Sigmoid colon (tissue), 6 donors: ENCODE measurements at regions not wholly inside any gene's neighbourhood (a gene's known extent, or its start where the extent isn't known, plus 50 kb on each side); places are given as distances from the start of the nearest gene placed in this dataset.
"Not testable (repeated sequence)": the region's sequence is repeated elsewhere in the genome, so short reads cannot be mapped to it uniquely, and the experiment has no call there.

Source experiments
- DNase-seq: peaks from one replicate; pipeline ENCODE4 v3.0.0-alpha.2; 2019
- H3K27ac ChIP-seq, 4 donors: fragments of 200-600 bp; sonication (generic); one replicate each; pipeline ENCODE4 v1.5.1; 2016 to 2019; ENCODE audit warnings: mild to moderate bottlenecking in 1 of 4
- H3K27me3 ChIP-seq, 3 donors: fragments of 200-600 bp; sonication (generic); one replicate each; pipeline ENCODE4 v1.5.1; 2019; ENCODE audit warnings: mild to moderate bottlenecking in 1 of 3
- H3K36me3 ChIP-seq, 4 donors: fragments of 200-600 bp; sonication (generic); one replicate each; pipeline ENCODE4 v1.5.1; 2016 to 2019
- H3K4me1 ChIP-seq, 4 donors: fragments of 200-600 bp; sonication (generic); one replicate each; pipeline ENCODE4 v1.5.1; 2017 to 2019
- H3K4me3 ChIP-seq, 4 donors: fragments of 200-600 bp; sonication (generic); one replicate each; pipeline ENCODE4 v1.5.1; 2017 to 2019; ENCODE audit warnings: mild to moderate bottlenecking in 2 of 4, moderate library complexity in 1 of 4
- H3K9me3 ChIP-seq, 4 donors: fragments of 200-600 bp in 3 of 4; sonication (generic) in 3 of 4; one replicate each; pipeline versions ENCODE4 v1.5.1 to v1.6.1; 2013 to 2019
- EP300 ChIP-seq, 4 donors: sonication (generic); formaldehyde crosslinking; IDR thresholded peaks; one replicate each; pipeline ENCODE4 v1.6.1; 2017; ENCODE audit warnings: antibody characterized with exemption in 4 of 4
- POLR2A ChIP-seq, 2 donors: fragments of 450-650 bp; IDR thresholded peaks; one replicate each; pipeline ENCODE4 v1.6.1; 2016; ENCODE audit warnings: antibody characterized with exemption in 2 of 2, mild to moderate bottlenecking in 2 of 2, moderate library complexity in 2 of 2
- POLR2AphosphoS5 ChIP-seq, 4 donors: sonication (generic); formaldehyde crosslinking; IDR thresholded peaks; one replicate each; pipeline ENCODE4 v1.6.1; 2017; ENCODE audit warnings: antibody characterized with exemption in 4 of 4
- WGBS, 2 donors: extraction: QIAGEN DNeasy Blood & Tissue Kit; methylation state at CpG; one replicate each; pipeline ENCODE4 v1.1.7; 2013; 5-methylcytosine and 5-hydroxymethylcytosine counted together
- intact Hi-C: fragments of 100-400 bp; cut with DNase I; formaldehyde crosslinking; loops from one replicate; pipeline ENCODE4 v1.15.1; 2023
- TF ChIP-seq, protein P1 (sequence below), 4 experiments: fragments of 450-650 bp in 3 of 4; fragments of 200-600 bp in 1 of 4; IDR thresholded peaks; one replicate each; pipeline ENCODE4 v1.5.1; 2016 to 2019; ENCODE audit warnings: antibody characterized with exemption in 4 of 4, mild to moderate bottlenecking in 3 of 4, moderate library complexity in 2 of 4
- donor health status: healthy with polysubstance abuse.
- donor health status: healthy.

DNA sequence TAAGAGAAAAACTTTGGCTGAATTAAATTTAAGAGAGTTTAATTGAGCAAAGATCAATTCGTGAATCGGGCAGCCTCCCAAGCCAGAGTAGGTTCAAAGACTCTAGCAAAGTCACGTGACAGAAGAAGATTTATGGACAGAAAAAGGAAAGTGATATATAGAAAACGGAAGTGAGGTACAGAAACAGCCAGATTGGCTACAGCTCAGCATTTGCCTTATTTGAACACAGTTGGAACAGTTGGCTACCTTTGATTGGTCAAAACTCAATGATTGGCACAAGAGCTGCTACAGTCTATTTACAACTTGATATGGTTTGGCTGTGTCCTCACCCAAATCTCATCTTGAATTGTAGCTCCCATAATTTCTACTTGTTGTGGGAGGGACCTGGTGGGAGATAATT is 102.6 kb downstream of the PLG start:
- intact Hi-C loops: no loop called here
- DNase-seq: no peak
- Histone ChIP-seq H3K27ac (no peak overlapping the region), H3K4me3 (no peak overlapping the region), H3K27me3 (peaks cover 0 to 4% (median 0%) of the 10 kb centered on the region in 3 donors), H3K36me3 (no peaks in the 10 kb centered on the region), H3K4me1 (no peaks in the 10 kb centered on the region), H3K9me3 (no peaks in the 10 kb centered on the region)
- TF ChIP-seq POLR2A (IDR thresholded peaks at IDR 0.05) (no peak), EP300 (IDR thresholded peaks at IDR 0.05) (no peak), POLR2AphosphoS5 (IDR thresholded peaks at IDR 0.05) (no peak)
- TF ChIP-seq, protein P1, sequence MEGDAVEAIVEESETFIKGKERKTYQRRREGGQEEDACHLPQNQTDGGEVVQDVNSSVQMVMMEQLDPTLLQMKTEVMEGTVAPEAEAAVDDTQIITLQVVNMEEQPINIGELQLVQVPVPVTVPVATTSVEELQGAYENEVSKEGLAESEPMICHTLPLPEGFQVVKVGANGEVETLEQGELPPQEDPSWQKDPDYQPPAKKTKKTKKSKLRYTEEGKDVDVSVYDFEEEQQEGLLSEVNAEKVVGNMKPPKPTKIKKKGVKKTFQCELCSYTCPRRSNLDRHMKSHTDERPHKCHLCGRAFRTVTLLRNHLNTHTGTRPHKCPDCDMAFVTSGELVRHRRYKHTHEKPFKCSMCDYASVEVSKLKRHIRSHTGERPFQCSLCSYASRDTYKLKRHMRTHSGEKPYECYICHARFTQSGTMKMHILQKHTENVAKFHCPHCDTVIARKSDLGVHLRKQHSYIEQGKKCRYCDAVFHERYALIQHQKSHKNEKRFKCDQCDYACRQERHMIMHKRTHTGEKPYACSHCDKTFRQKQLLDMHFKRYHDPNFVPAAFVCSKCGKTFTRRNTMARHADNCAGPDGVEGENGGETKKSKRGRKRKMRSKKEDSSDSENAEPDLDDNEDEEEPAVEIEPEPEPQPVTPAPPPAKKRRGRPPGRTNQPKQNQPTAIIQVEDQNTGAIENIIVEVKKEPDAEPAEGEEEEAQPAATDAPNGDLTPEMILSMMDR (IDR thresholded peaks at IDR 0.05): no peak
- WGBS, 2 donors: 72 to 77% methylated on average over 4 of the region's 4 CpGs

DNA sequence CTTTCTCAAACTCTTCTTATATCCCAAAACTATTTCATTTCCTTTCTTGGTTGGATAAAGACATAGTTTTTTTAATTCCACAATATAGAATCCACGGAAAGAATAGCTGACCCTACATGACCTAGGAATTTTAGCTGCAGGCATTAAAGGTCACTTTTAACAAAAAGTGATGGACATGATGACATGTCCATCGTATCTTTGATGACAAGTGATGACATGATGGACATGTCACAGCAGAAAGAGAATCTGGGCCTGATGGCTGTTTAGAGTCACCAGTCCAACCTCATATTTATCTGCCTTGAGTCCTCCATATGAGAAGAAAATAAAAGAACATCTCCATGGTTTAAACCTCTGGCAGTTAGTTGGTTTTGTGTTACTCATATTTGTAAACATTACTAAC is 106.2 kb downstream of the PLG start:
- 80 to 88% methylated on average over 2 of the region's 2 CpGs for WGBS, 2 donors
- TF ChIP-seq, protein P1 (IDR thresholded peaks at IDR 0.05): no peak
- TF ChIP-seq POLR2AphosphoS5 (IDR thresholded peaks at IDR 0.05) (no peak), EP300 (IDR thresholded peaks at IDR 0.05) (no peak), POLR2A (IDR thresholded peaks at IDR 0.05) (no peak)
- Histone ChIP-seq H3K4me1 (no peaks in the 10 kb centered on the region), H3K36me3 (no peaks in the 10 kb centered on the region), H3K9me3 (no peaks in the 10 kb centered on the region), H3K27me3 (peaks cover 0 to 4% (median 0%) of the 10 kb centered on the region in 3 donors), H3K4me3 (no peak overlapping the region), H3K27ac (no peak overlapping the region)
- intact Hi-C loops: no loop called here
- DNase-seq: no peak

DNA sequence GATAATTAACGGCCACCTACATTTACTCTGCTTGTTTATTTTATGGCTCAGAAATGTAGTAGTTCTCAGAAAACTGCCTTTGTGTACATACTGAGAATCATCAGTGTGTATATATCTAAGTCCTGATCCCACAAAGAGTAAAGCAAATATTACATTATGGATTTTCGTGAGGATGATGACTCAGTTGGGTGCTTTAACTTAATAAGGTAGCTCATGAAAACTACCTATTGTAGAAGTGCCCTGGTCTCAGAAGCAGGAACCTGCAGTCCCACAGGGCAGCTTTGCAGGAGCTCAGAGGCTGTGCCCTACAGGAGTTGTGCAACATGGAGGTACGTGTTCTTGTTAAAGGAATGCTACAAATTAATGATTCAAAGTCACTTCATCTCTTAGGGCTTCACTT is 108.2 kb downstream of the PLG start:
- H3K4me3 ChIP-seq: no peak overlapping the region
- TF ChIP-seq POLR2A (IDR thresholded peaks at IDR 0.05) (no peak), EP300 (IDR thresholded peaks at IDR 0.05) (no peak), POLR2AphosphoS5 (IDR thresholded peaks at IDR 0.05) (no peak)
- TF ChIP-seq, protein P1 (IDR thresholded peaks at IDR 0.05): no peak
- H3K4me1 ChIP-seq: no peaks in the 10 kb centered on the region
- DNase-seq: no peak
- peaks cover 0 to 4% (median 0%) of the 10 kb centered on the region in 3 donors for H3K27me3 ChIP-seq
- H3K36me3 ChIP-seq: no peaks in the 10 kb centered on the region
- no peak overlapping the region for H3K27ac ChIP-seq
- no peaks in the 10 kb centered on the region for H3K9me3 ChIP-seq
- intact Hi-C loops: no loop called here
- 31 to 57% methylated on average over 3 of the region's 3 CpGs for WGBS, 2 donors

DNA sequence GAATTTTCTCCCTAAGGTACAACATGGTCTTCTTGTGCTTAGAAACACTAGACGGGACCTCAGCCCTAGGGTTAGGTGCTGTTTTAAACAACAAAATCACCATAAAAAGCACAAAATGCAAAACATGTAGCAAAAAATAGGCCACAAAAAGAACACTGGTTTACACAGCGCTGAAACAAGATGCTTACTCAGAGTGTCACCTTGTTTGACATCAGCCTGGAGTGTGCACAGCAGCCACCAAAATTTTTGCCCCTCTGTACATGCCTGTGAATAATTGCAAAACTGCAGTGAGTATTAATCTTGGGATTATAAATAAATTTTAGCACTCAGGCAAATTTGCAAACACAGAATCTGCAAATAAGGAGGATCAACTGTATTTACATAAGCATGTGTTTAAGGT is 110.1 kb downstream of the PLG start:
- no peak for DNase-seq
- TF ChIP-seq EP300 (IDR thresholded peaks at IDR 0.05) (no peak), POLR2A (IDR thresholded peaks at IDR 0.05) (no peak), POLR2AphosphoS5 (IDR thresholded peaks at IDR 0.05) (no peak)
- TF ChIP-seq, protein P1 (IDR thresholded peaks at IDR 0.05): no peak
- no peak overlapping the region for H3K27ac ChIP-seq
- intact Hi-C loops: no loop called here
- no peaks in the 10 kb centered on the region for H3K9me3 ChIP-seq
- WGBS, 2 donors: 64 to 91% methylated on average over 2 of the region's 2 CpGs
- peaks cover 0 to 4% (median 0%) of the 10 kb centered on the region in 3 donors for H3K27me3 ChIP-seq
- H3K4me3 ChIP-seq: no peak overlapping the region
- H3K36me3 ChIP-seq: no peaks in the 10 kb centered on the region
- no peaks in the 10 kb centered on the region for H3K4me1 ChIP-seq

DNA sequence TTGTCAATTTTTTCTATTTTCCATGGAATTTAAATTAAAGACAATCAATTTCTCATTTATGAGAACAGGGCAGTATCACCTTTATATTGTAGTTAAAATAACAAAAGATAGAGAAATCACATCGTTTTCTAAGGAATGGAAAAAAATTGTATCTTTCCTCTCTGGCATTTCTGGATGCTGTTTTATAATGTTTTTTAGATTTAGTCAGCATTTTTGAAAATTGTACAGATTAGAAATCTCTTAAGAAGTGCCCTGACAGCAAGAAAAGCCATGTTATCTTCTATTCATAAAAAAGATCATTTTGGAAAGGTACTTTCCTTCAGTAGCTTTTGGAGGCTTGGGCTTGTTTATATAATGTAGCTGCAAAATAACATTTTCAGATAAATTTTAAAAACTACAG is 116.9 kb downstream of the PLG start:
- Histone ChIP-seq H3K27me3 (no peaks in the 10 kb centered on the region), H3K27ac (no peak overlapping the region), H3K9me3 (no peaks in the 10 kb centered on the region), H3K36me3 (no peaks in the 10 kb centered on the region), H3K4me1 (no peaks in the 10 kb centered on the region), H3K4me3 (no peak overlapping the region)
- no peak for TF ChIP-seq POLR2AphosphoS5 (IDR thresholded peaks at IDR 0.05)
- TF ChIP-seq EP300 (IDR thresholded peaks at IDR 0.05): no peak
- TF ChIP-seq, protein P1 (IDR thresholded peaks at IDR 0.05): no peak
- intact Hi-C loops: no loop called here
- 39 to 81% methylated on average over 1 of the region's 1 CpG for WGBS, 2 donors
- no peak for DNase-seq

DNA sequence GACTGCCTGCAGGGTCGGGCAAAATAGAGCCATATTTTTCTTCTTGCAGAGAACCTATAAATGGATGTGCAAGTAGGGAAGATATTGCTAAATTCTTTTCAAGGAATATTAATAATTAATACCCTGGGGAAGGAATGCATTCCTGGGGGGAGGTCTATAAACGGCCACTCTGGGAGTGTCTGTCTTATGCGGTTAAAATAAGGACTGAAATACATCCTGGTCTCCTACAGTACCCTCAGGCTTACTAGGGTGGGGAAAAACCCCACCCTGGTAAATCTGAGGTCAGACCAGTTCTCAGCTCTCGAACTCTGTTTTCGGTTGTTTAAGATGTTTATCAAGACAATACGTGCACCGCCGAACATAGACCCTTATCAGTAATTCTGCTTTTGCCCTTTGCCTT is 118.6 kb downstream of the PLG start:
- intact Hi-C loops, H3K36me3 ChIP-seq, H3K4me3 ChIP-seq, H3K9me3 ChIP-seq, DNase-seq, H3K4me1 ChIP-seq, H3K27me3 ChIP-seq, H3K27ac ChIP-seq: not testable (repeated sequence)
- WGBS, 2 donors: 93 to 95% methylated on average over 8 of the region's 8 CpGs
